GM12878 (cell line): ENCODE measurements at regions not wholly inside any gene's neighbourhood (a gene's known extent, or its start where the extent isn't known, plus 50 kb on each side); places are given as distances from the start of the nearest gene placed in this dataset.

ENCODE experiments used
- ATAC-seq: fragments of 200-7000 bp; cut with Tn5 transposase; 3 replicates; pipeline ENCODE4 v1.9.1; 2020; ENCODE audit warnings: mild to moderate bottlenecking, moderate library complexity
- BruUV-seq: library from RNA; stranded (reverse); fragments of 400-500 nt; replicated peaks from 2 replicates; lab custom pipeline; 2021; lab: Mats Ljungman, UMichigan
- CTCF ChIA-PET: fragments of 300-600 bp; sonication (Branson Sonifier 250); formaldehyde crosslinking; extraction: SDS; loops from one replicate; lab custom pipeline; 2021; ENCODE audit warnings: inconsistent platforms; lab: Yijun Ruan, JAX
- POLR2A ChIA-PET: fragments of 350-600 bp; formaldehyde crosslinking; extraction: SDS; loops from one replicate; lab custom pipeline; 2021; ENCODE audit warnings: inconsistent platforms; lab: Charles Lee
- RAD21 ChIA-PET: fragments of 300-600 bp; sonication (Branson Sonifier 250); formaldehyde crosslinking; loops from one replicate; lab custom pipeline; 2023; ENCODE audit warnings: antibody characterized with exemption; ENCODE audit not compliant: unreplicated experiment; lab: Charles Lee
- SMC1A ChIA-PET: fragments of 300-600 bp; sonication (Branson Sonifier 250); formaldehyde crosslinking; loops from one replicate; lab custom pipeline; 2023; ENCODE audit not compliant: unreplicated experiment, uncharacterized antibody; lab: Charles Lee
- DNase-seq: peaks from one replicate; pipeline ENCODE4 v3.0.0-alpha.2; 2011; ENCODE audit warnings: low read depth, low spot score
- FAIRE-seq: peaks from 3 replicates; lab custom pipeline; 2011; peaks lifted over from hg19 to GRCh38; lab: Jason Lieb, UNC
- H2AFZ ChIP-seq: 2 replicates; pipeline ENCODE4 v1.6.0; 2011; ENCODE audit warnings: low read depth, low read length, control low read depth; ENCODE audit not compliant: control insufficient read depth
- H3K27ac ChIP-seq: 2 replicates; pipeline ENCODE4 v1.5.1; 2011; ENCODE audit warnings: control low read depth; ENCODE audit not compliant: control insufficient read depth, insufficient read depth
- H3K27me3 ChIP-seq, 2 experiments: replicated peaks in 1 of 2; 2 replicates each; pipeline versions ENCODE4 v1.6.0 to v1.6.1; 2011; ENCODE audit warnings: low read length in 1 of 2; ENCODE audit not compliant: control insufficient read depth in 2 of 2, insufficient read depth in 2 of 2
- H3K36me3 ChIP-seq, 2 experiments: 2 replicates each; pipeline ENCODE4 v1.5.1; 2011; ENCODE audit warnings: low read length in 1 of 2; ENCODE audit not compliant: control insufficient read depth in 2 of 2, insufficient read depth in 2 of 2
- H3K4me1 ChIP-seq: 2 replicates; pipeline ENCODE4 v1.6.1; 2011; ENCODE audit warnings: mild to moderate bottlenecking, low read length, moderate library complexity, mixed read lengths; ENCODE audit not compliant: control insufficient read depth, insufficient read depth
- H3K4me2 ChIP-seq: 2 replicates; pipeline ENCODE4 v1.6.0; 2011; ENCODE audit warnings: control low read depth; ENCODE audit not compliant: control insufficient read depth, insufficient read depth
- H3K4me3 ChIP-seq: fragments of 200-600 bp; sonication (generic); 2 replicates; pipeline ENCODE4 v1.5.1; 2016
- H3K79me2 ChIP-seq: 2 replicates; pipeline ENCODE4 v1.6.0; 2011; ENCODE audit warnings: low read length; ENCODE audit not compliant: control insufficient read depth, insufficient read depth
- H3K9ac ChIP-seq: 2 replicates; pipeline ENCODE4 v1.8.0; 2011; ENCODE audit warnings: low read length, control low read depth, mixed read lengths; ENCODE audit not compliant: control insufficient read depth, insufficient read depth
- H3K9me3 ChIP-seq: replicated peaks from 3 replicates; pipeline ENCODE4 v1.5.1; 2011; ENCODE audit warnings: mild to moderate bottlenecking, low read length; ENCODE audit not compliant: control insufficient read depth, insufficient read depth
- H4K20me1 ChIP-seq: 2 replicates; pipeline ENCODE4 v1.6.0; 2011; ENCODE audit not compliant: control insufficient read depth, insufficient read depth
- BHLHE40 ChIP-seq, 2 experiments: fragments of 450-650 bp in 1 of 2; IDR thresholded peaks; 2 replicates each; pipeline ENCODE4 v1.6.1; 2011 to 2017; ENCODE audit warnings: low read depth in 2 of 2, borderline replicate concordance in 1 of 2, improper control_type of control experiment in 1 of 2, low read length in 1 of 2, mild to moderate bottlenecking in 1 of 2
- GATAD2B ChIP-seq: fragments of 450-650 bp; conservative IDR thresholded peaks from 2 replicates; pipeline ENCODE4 v1.6.1; 2017; ENCODE audit warnings: low read depth, mild to moderate bottlenecking, moderate library complexity
- KDM1A ChIP-seq: fragments of 200-600 bp; sonication (generic); IDR thresholded peaks from 2 replicates; pipeline ENCODE4 v1.6.1; 2016; ENCODE audit warnings: borderline replicate concordance
- MTA2 ChIP-seq: fragments of 450-650 bp; IDR thresholded peaks from 2 replicates; pipeline ENCODE4 v1.6.1; 2016; ENCODE audit warnings: low read depth, mild to moderate bottlenecking, moderate library complexity
- NR2C2 ChIP-seq: IDR thresholded peaks from 2 replicates; pipeline ENCODE4 v1.6.1; 2011; ENCODE audit warnings: borderline replicate concordance, low read depth; ENCODE audit not compliant: control insufficient read depth, insufficient read length
- SRF ChIP-seq, 2 experiments: IDR thresholded peaks; 2 replicates each; pipeline ENCODE4 v1.6.1; 2011; ENCODE audit warnings: low read depth in 2 of 2, low read length in 2 of 2, mild to moderate bottlenecking in 1 of 2, moderate library complexity in 1 of 2
- STAT1 ChIP-seq: fragments of 450-650 bp; conservative IDR thresholded peaks from 2 replicates; pipeline ENCODE4 v1.6.1; 2014; ENCODE audit warnings: antibody characterized with exemption, mild to moderate bottlenecking
- TCF7 ChIP-seq: IDR thresholded peaks from 2 replicates; pipeline ENCODE4 v1.6.1; 2014; ENCODE audit warnings: antibody characterized with exemption, borderline replicate concordance
- ZNF217 ChIP-seq: fragments of 450-650 bp; IDR thresholded peaks from 2 replicates; pipeline ENCODE4 v1.6.1; 2017; ENCODE audit warnings: antibody characterized with exemption, mild to moderate bottlenecking
- ZNF384 ChIP-seq: IDR thresholded peaks from 2 replicates; pipeline ENCODE4 v1.6.1; 2012; ENCODE audit warnings: low read depth, mild to moderate bottlenecking, low read length, improper control_type of control experiment, borderline replicate concordance
- in situ Hi-C: fragments of 300-500 bp; cut with MboI; formaldehyde crosslinking; loops from 9 replicates; pipeline ENCODE4 v1.14.3; 2018; ENCODE audit warnings: mixed read lengths
- intact Hi-C: fragments of 100-400 bp; cut with micrococcal nuclease; formaldehyde crosslinking; loops from one replicate; pipeline ENCODE4 v1.14.2; 2022; ENCODE audit not compliant: unreplicated experiment
- TF ChIP-seq, protein P1 (sequence below): IDR thresholded peaks from 2 replicates; pipeline ENCODE4 v1.6.1; 2012; ENCODE audit warnings: low read depth, low read length, improper control_type of control experiment
- TF ChIP-seq, protein P2 (sequence below): fragments of 150-350 bp; IDR thresholded peaks from 2 replicates; pipeline ENCODE4 v1.6.1; 2014; ENCODE audit warnings: mild to moderate bottlenecking, low read depth, low read length
- TF ChIP-seq, protein P3 (sequence below): IDR thresholded peaks from 2 replicates; pipeline ENCODE4 v1.6.1; 2012; ENCODE audit warnings: mild to moderate bottlenecking, low read depth, low read length
- TF ChIP-seq, protein P4 (sequence below): fragments of 450-650 bp; IDR thresholded peaks from 2 replicates; pipeline ENCODE4 v1.6.1; 2017; ENCODE audit warnings: mild to moderate bottlenecking, moderate library complexity
- TF ChIP-seq, protein P5 (sequence below): IDR thresholded peaks from 2 replicates; pipeline ENCODE4 v1.6.1; 2011; ENCODE audit warnings: low read depth, mild to moderate bottlenecking, low read length, moderate library complexity, borderline replicate concordance; ENCODE audit errors: extremely low read depth

DNA sequence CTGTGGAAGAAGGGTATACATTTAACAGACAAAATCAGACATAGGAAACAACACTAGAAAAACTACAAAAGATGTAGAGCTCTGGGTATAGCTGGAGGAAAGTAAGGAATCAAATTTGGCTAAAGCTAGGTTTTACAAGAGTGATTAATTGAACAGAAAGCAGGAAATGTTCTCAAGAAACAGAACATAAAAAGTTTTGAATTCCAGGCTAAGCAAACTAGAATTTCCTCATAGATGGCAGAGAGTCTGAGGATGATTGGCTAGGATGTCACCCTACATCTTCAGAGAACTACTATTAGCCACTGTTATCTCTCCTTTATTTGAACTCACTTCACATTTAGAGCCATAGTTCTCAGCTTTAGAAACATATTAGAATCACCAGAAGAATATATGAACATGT lies 502.1 kb upstream of the PAPPA start:
- ATAC-seq (no peak), FAIRE-seq (no peak), DNase-seq (no peak)
- ChIA-PET CTCF (no interaction called here), RAD21 (no interaction called here), POLR2A (no interaction called here), SMC1A (no interaction called here)
- no peaks in the 10 kb centered on the region for H4K20me1 ChIP-seq
- H3K4me1 ChIP-seq = no peaks in the 10 kb centered on the region; the same call in 1 of the 2 replicates
- no peak overlapping the region for H2AFZ ChIP-seq
- BruUV-seq = no TSS peak
- in situ Hi-C loops = no loop called here
- H3K27me3 ChIP-seq = no peaks in the 10 kb centered on the region
- no peaks in the 10 kb centered on the region for H3K36me3 ChIP-seq
- no peak overlapping the region for H3K4me3 ChIP-seq
- no peaks in the 10 kb centered on the region for H3K79me2 ChIP-seq
- H3K9me3 ChIP-seq = no peaks in the 10 kb centered on the region
- H3K9ac ChIP-seq = no peak overlapping the region
- no peak overlapping the region for H3K4me2 ChIP-seq
- no peak overlapping the region for H3K27ac ChIP-seq
- intact Hi-C loops = no loop called here
- TF ChIP-seq TCF7 (no peak), NR2C2 (no peak), KDM1A (no peak), BHLHE40 (IDR thresholded peaks at IDR 0.05; ENCODE audit: borderline replicate concordance in 1 of 2, low read depth in 2 of 2, low read length in 1 of 2) (no peak), SRF (IDR thresholded peaks at IDR 0.05; ENCODE audit: low read depth in 2 of 2, low read length in 2 of 2) (no peak), GATAD2B (no peak), ZNF217 (no peak), STAT1 (no peak), MTA2 (no peak), ZNF384 (no peak)
- TF ChIP-seq, protein P1, sequence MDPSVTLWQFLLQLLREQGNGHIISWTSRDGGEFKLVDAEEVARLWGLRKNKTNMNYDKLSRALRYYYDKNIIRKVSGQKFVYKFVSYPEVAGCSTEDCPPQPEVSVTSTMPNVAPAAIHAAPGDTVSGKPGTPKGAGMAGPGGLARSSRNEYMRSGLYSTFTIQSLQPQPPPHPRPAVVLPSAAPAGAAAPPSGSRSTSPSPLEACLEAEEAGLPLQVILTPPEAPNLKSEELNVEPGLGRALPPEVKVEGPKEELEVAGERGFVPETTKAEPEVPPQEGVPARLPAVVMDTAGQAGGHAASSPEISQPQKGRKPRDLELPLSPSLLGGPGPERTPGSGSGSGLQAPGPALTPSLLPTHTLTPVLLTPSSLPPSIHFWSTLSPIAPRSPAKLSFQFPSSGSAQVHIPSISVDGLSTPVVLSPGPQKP = no peak
- TF ChIP-seq, protein P2, sequence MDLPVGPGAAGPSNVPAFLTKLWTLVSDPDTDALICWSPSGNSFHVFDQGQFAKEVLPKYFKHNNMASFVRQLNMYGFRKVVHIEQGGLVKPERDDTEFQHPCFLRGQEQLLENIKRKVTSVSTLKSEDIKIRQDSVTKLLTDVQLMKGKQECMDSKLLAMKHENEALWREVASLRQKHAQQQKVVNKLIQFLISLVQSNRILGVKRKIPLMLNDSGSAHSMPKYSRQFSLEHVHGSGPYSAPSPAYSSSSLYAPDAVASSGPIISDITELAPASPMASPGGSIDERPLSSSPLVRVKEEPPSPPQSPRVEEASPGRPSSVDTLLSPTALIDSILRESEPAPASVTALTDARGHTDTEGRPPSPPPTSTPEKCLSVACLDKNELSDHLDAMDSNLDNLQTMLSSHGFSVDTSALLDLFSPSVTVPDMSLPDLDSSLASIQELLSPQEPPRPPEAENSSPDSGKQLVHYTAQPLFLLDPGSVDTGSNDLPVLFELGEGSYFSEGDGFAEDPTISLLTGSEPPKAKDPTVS = no peak
- TF ChIP-seq, protein P3, sequence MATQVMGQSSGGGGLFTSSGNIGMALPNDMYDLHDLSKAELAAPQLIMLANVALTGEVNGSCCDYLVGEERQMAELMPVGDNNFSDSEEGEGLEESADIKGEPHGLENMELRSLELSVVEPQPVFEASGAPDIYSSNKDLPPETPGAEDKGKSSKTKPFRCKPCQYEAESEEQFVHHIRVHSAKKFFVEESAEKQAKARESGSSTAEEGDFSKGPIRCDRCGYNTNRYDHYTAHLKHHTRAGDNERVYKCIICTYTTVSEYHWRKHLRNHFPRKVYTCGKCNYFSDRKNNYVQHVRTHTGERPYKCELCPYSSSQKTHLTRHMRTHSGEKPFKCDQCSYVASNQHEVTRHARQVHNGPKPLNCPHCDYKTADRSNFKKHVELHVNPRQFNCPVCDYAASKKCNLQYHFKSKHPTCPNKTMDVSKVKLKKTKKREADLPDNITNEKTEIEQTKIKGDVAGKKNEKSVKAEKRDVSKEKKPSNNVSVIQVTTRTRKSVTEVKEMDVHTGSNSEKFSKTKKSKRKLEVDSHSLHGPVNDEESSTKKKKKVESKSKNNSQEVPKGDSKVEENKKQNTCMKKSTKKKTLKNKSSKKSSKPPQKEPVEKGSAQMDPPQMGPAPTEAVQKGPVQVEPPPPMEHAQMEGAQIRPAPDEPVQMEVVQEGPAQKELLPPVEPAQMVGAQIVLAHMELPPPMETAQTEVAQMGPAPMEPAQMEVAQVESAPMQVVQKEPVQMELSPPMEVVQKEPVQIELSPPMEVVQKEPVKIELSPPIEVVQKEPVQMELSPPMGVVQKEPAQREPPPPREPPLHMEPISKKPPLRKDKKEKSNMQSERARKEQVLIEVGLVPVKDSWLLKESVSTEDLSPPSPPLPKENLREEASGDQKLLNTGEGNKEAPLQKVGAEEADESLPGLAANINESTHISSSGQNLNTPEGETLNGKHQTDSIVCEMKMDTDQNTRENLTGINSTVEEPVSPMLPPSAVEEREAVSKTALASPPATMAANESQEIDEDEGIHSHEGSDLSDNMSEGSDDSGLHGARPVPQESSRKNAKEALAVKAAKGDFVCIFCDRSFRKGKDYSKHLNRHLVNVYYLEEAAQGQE = no peak
- TF ChIP-seq, protein P4, sequence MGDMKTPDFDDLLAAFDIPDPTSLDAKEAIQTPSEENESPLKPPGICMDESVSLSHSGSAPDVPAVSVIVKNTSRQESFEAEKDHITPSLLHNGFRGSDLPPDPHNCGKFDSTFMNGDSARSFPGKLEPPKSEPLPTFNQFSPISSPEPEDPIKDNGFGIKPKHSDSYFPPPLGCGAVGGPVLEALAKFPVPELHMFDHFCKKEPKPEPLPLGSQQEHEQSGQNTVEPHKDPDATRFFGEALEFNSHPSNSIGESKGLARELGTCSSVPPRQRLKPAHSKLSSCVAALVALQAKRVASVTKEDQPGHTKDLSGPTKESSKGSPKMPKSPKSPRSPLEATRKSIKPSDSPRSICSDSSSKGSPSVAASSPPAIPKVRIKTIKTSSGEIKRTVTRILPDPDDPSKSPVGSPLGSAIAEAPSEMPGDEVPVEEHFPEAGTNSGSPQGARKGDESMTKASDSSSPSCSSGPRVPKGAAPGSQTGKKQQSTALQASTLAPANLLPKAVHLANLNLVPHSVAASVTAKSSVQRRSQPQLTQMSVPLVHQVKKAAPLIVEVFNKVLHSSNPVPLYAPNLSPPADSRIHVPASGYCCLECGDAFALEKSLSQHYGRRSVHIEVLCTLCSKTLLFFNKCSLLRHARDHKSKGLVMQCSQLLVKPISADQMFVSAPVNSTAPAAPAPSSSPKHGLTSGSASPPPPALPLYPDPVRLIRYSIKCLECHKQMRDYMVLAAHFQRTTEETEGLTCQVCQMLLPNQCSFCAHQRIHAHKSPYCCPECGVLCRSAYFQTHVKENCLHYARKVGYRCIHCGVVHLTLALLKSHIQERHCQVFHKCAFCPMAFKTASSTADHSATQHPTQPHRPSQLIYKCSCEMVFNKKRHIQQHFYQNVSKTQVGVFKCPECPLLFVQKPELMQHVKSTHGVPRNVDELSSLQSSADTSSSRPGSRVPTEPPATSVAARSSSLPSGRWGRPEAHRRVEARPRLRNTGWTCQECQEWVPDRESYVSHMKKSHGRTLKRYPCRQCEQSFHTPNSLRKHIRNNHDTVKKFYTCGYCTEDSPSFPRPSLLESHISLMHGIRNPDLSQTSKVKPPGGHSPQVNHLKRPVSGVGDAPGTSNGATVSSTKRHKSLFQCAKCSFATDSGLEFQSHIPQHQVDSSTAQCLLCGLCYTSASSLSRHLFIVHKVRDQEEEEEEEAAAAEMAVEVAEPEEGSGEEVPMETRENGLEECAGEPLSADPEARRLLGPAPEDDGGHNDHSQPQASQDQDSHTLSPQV = no peak
- TF ChIP-seq, protein P5, sequence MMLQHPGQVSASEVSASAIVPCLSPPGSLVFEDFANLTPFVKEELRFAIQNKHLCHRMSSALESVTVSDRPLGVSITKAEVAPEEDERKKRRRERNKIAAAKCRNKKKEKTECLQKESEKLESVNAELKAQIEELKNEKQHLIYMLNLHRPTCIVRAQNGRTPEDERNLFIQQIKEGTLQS = no peak
